ENCODE measurements at regions not wholly inside any gene's neighbourhood (a gene's known extent, or its start where the extent isn't known, plus 50 kb on each side); places are given as distances from the start of the nearest gene placed in this dataset.

DNA sequence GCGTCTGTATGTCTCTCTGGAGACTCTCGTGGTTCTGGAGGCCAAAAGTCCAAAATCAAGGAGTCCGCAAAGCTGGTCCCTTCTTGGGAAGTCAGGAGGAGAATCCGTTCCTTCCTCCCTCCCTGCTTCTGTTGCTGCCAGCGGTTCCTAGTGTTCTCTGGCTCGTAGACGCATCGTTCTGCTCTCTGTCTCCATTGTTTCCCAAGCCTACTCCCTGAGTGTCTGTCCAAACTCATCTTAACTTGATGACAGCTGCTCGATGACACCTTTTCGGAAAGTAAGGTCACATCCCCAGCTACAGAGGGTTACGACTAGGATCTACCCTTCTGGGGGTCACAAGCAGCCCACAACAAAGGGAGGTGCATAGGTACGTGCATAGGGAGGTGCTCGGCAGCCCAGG lies 80.7 kb upstream of the FOXF1 start:
- H3K36me3 Mint-ChIP-seq: no peaks in the 10 kb centered on the region
- no peaks in the 10 kb centered on the region for H3K4me1 Mint-ChIP-seq
- ATAC-seq: no peak
- H3K4me3 Mint-ChIP-seq: no peak overlapping the region
- peaks cover 37% of the 10 kb centered on the region for H3K27me3 Mint-ChIP-seq
- no peak overlapping the region for H3K27ac Mint-ChIP-seq
- H3K9me3 Mint-ChIP-seq: no peaks in the 10 kb centered on the region

DNA sequence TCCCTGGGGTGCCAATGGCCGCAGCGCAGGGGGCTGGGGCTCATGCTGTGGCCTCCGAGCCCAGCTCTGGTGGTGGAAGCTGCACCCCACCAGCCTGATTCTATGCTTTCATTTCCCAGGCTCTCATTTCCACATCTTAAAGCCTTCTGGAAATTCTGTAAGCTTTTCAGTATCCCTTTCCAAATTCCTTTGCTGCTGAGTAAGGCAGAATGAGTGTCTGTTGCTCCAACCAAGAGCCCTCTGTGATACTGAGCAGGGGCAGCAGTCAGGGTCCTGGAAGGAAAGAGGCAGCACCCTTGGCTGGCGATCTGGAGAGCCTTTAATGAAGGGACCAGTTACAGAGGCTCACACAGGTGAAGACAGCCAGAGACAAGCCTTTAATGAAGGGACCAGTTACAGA lies 79.5 kb upstream of the FOXF1 start:
- Mint-ChIP-seq H3K4me3 (no peak overlapping the region), H3K4me1 (no peaks in the 10 kb centered on the region), H3K27ac (no peak overlapping the region), H3K9me3 (no peaks in the 10 kb centered on the region), H3K27me3 (peaks cover 37% of the 10 kb centered on the region), H3K36me3 (no peaks in the 10 kb centered on the region)
- no peak for ATAC-seq

DNA sequence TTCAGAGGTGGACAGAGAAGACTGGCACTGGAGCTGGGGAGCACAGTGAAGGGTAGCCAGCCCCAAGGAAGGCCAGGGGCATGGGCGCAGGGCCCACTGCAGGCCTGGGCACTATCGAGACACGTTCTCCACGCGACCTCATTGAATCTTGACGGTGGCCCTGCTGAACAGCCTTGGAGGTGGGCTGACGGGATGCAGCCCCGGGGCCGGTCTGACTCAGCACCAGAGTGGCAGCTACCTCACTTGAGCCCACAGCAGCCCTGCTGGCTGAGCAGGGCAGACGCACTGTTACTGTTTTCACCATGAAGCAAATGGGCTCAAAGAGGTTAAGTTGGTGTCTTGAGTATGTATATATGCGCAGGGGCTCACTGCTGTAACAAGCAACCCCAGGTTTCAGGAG lies 78.8 kb upstream of the FOXF1 start:
- Mint-ChIP-seq H3K4me3 (no peak overlapping the region), H3K9me3 (no peaks in the 10 kb centered on the region), H3K27ac (no peak overlapping the region), H3K36me3 (no peaks in the 10 kb centered on the region), H3K4me1 (no peaks in the 10 kb centered on the region), H3K27me3 (peaks cover 31% of the 10 kb centered on the region)
- ATAC-seq: no peak

DNA sequence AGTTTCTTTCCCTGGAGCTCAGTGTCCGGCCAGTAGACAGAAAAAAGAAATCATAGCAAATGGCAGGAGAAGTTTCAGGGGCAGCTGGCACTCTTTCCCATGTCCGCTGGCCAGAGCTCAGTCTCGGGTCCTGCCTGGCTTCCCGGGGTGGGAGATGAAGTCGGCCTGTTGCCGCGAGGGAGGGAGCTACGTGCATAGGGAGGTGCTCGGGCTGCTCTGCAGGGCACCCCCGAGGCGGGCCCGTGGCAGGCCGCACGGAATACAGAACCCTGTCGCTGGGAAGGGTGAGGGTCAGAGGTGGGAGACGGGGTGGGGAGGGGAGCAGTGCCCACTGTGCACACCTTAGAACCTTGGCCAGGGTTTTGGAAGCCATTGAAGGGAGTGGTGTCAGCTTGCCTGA lies 78.3 kb upstream of the FOXF1 start:
- no peaks in the 10 kb centered on the region for H3K4me1 Mint-ChIP-seq
- peaks cover 29% of the 10 kb centered on the region for H3K27me3 Mint-ChIP-seq
- no peaks in the 10 kb centered on the region for H3K36me3 Mint-ChIP-seq
- ATAC-seq: peak; percentile 46
- no peak overlapping the region for H3K4me3 Mint-ChIP-seq
- no peaks in the 10 kb centered on the region for H3K9me3 Mint-ChIP-seq
- H3K27ac Mint-ChIP-seq: no peak overlapping the region

DNA sequence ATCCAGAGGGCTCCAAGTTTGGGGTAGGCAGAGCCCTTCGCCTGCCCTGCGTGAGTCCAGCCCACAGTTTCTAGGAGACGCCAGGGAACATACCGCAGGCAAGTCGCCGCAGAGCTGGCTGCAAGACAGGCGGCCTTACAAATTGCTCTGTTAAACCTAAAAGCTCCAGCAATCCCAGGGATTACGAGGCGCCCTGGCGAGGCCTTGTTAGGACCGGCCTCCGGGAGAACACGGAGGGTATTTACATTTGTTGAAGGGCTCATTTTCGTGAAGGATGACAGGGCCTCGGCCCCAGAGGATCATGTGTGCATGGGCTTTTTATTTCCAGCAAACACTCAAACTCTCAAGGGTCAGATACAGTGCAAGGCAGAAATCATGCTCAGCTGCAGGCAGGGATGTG lies 77.6 kb upstream of the FOXF1 start:
- H3K27me3 Mint-ChIP-seq: peaks cover 29% of the 10 kb centered on the region
- no peak overlapping the region for H3K4me3 Mint-ChIP-seq
- H3K9me3 Mint-ChIP-seq: peaks cover 5% of the 10 kb centered on the region
- no peaks in the 10 kb centered on the region for H3K4me1 Mint-ChIP-seq
- no peak overlapping the region for H3K27ac Mint-ChIP-seq
- no peaks in the 10 kb centered on the region for H3K36me3 Mint-ChIP-seq
- ATAC-seq: no peak

DNA sequence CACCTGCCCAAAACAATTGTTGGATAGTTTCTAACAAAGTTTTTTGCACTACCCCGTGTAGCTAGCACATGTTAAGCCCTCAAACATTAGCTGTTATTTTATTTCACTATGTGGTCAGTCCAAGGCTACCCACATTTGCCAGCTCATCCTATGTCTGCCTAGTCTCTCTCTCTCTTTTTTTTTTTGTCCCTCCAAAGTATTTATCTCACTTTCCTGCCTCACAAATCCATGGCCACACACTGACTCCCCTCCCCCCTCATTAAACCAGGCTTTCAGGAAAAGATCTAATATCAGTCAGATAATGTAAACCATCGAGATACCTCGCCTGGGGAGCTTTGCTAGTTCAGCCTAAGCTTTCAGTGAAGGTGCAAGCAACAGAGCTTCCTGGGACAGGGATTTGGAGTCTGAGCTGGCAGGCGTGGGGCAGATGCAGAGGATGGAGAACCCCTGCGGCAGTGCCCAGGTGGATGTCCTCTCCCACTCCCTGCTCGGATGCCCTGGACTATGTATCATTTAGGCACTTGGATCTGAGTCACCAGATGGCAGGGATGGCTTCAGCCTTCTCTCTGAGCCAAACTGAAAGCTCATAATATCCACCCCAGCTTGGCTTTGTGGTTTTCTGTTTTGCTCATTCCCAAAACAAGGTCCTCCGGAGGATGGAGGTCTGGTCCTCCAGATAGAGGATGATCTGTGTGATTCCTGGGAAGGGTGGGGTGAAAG lies 73.7 kb upstream of the FOXF1 start:
- ATAC-seq: no peak
- Mint-ChIP-seq H3K4me3 (no peak overlapping the region), H3K4me1 (no peaks in the 10 kb centered on the region), H3K27ac (no peak overlapping the region), H3K9me3 (peaks cover 5% of the 10 kb centered on the region), H3K36me3 (no peaks in the 10 kb centered on the region), H3K27me3 (peaks cover 16% of the 10 kb centered on the region)

DNA sequence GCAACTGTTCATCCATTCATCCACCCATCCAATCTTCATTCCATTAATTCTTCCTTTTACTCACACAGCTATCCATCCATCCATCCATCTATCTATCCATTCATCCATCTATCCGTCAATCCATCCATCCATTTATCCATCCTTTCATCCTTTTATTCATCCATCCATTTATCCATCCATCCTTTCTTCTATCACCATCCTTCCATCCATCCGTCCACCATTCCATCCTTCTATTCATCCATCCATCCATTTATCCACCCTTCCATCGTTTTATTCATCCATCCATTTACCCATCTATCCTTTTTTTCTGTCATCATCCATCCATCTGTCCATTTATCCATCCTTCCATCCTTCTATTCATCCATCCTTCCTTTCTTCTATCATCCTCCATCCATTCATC lies 73.0 kb upstream of the FOXF1 start:
- Mint-ChIP-seq H3K36me3 (no peaks in the 10 kb centered on the region), H3K27ac (no peak overlapping the region), H3K9me3 (peaks cover 5% of the 10 kb centered on the region), H3K4me3 (no peak overlapping the region), H3K4me1 (no peaks in the 10 kb centered on the region), H3K27me3 (peaks cover 16% of the 10 kb centered on the region)
- no peak for ATAC-seq

DNA sequence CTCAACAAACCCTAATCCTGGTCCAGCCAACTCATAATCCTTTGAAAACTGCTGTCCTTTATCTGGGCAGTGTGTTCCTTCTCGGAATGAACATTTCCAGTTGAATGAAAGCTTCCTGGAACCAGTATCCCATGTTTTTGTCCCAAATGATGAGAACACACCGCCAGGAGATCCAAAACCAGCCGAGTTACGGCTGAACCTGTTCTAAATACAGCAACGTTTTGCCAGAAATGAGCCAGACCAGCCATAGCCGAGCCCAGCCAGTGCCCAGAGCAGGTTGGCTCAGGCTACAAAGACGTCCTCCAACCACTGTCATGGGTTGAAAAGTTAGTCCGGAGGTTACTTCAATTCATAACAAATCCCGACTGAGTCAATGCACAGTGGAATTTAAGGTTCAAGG lies 67.6 kb upstream of the FOXF1 start:
- Mint-ChIP-seq H3K36me3 (no peaks in the 10 kb centered on the region), H3K27ac (no peak overlapping the region), H3K9me3 (no peaks in the 10 kb centered on the region), H3K4me3 (no peak overlapping the region), H3K27me3 (peaks cover 31% of the 10 kb centered on the region), H3K4me1 (no peaks in the 10 kb centered on the region)
- no peak for ATAC-seq

DNA sequence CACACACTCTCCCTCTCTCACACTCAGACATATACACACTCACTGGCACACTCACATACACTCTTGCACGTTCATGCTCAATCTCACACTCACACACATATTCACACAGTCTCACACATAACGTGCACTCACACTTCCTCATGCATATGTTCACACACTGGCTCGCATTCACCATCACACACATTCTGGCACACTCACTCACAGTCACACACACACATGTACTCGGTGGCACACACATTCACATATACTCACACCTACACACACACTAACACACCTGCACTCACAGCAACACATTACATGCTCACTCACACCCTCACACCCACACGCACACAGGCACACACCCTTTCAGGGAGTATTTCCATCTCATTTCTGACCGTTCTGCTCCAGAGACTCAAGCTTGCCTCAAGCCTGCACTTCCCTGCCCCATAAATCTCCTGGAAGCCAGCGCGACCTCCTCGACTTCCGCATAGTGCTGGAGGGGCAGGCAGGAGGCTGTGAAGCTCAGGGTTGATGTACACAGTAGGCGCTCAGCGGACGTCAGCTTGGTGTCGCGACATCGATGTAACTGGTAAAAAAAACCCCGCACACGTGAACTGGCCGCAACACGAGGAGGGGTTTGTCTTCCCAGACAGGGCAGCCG lies 66.7 kb upstream of the FOXF1 start:
- H3K36me3 Mint-ChIP-seq: no peaks in the 10 kb centered on the region
- H3K27me3 Mint-ChIP-seq: peaks cover 26% of the 10 kb centered on the region
- H3K27ac Mint-ChIP-seq: no peak overlapping the region
- H3K9me3 Mint-ChIP-seq: no peaks in the 10 kb centered on the region
- H3K4me1 Mint-ChIP-seq: no peaks in the 10 kb centered on the region
- no peak overlapping the region for H3K4me3 Mint-ChIP-seq
- ATAC-seq: no peak

DNA sequence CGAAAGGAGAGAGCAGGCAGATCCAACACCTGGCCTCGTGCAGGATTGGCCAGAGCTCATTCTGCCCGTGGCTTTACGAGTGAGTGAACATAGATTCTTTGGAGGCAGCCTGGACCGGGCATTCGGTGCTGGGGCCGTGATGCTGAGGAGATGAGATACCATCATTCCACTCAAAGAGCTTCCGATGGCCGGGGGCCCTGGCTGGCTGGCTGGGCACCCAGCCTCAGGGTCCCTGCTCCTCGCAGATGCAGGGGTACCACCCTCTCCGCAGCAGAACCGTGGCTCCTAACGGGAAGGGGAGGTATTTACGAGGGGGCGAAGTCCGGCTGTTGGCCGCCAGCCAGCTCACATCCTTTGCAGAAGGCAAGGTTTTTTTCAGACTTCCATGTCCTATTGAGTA lies 66.1 kb upstream of the FOXF1 start:
- H3K27ac Mint-ChIP-seq: no peak overlapping the region
- H3K4me1 Mint-ChIP-seq: no peaks in the 10 kb centered on the region
- H3K4me3 Mint-ChIP-seq: no peak overlapping the region
- peaks cover 26% of the 10 kb centered on the region for H3K27me3 Mint-ChIP-seq
- ATAC-seq: no peak
- no peaks in the 10 kb centered on the region for H3K36me3 Mint-ChIP-seq
- H3K9me3 Mint-ChIP-seq: no peaks in the 10 kb centered on the region

DNA sequence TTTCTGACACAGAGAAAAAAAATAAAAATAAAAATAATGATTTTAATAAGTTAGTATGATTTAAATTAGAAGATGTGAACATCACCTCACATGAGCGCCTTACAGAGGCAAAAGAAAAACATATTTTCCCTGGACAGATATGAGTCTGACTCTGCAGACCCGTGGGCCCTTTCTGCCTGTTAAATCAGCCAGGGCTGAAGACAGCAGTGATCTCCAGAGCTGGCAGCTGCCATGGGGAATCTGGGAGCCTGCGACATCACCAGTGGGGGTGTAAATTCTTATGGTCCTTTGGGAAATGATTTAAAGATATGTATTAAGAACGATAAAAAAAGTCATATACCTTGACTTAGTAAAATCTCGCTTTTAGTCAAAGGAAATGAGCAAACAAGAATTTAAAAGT lies 65.7 kb upstream of the FOXF1 start:
- H3K27me3 Mint-ChIP-seq: peaks cover 26% of the 10 kb centered on the region
- no peak overlapping the region for H3K4me3 Mint-ChIP-seq
- no peaks in the 10 kb centered on the region for H3K4me1 Mint-ChIP-seq
- no peak for ATAC-seq
- no peaks in the 10 kb centered on the region for H3K9me3 Mint-ChIP-seq
- no peak overlapping the region for H3K27ac Mint-ChIP-seq
- H3K36me3 Mint-ChIP-seq: no peaks in the 10 kb centered on the region

DNA sequence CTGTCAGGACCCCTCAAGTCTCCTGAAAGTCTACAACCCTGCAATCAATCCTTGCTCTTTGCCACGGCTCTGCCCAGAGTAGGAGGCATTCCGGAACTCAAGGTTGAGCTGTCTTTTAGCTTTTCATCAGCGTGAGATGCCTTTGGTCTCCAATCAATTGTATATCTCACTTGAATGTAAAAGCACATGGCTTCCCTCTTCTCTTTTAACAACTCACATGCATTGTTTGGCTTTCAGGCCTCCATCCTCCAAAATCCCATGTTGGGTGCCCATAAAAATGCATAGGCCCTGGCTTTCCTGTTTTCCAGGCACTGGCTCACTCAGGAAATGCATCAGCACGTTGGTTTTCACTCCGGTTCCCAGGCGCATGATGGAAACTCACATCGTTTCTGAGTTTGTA lies 64.0 kb upstream of the FOXF1 start:
- H3K27me3 Mint-ChIP-seq: peaks cover 36% of the 10 kb centered on the region
- H3K9me3 Mint-ChIP-seq: no peaks in the 10 kb centered on the region
- H3K27ac Mint-ChIP-seq: no peak overlapping the region

DNA sequence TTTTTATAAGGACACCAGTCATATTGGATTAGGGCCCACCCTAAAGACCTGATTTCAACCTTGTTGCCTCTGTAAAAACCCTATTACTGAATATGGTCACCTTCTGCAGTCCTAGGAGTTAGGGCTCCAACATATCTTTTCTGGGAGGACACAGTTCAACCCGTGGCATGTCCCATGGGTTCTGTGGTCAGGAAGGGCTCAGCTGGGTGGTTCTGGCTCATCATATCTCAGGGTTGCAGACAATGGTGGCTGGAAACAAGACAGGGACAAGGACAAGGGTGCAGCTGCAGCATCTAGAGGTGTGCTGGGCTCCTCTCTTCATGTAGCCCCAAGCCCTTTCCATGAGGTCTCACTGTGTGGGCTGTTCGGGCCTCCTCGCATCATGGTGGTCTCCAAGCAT lies 63.1 kb upstream of the FOXF1 start:
- Mint-ChIP-seq H3K36me3 (no peaks in the 10 kb centered on the region), H3K27ac (no peak overlapping the region), H3K9me3 (no peaks in the 10 kb centered on the region), H3K27me3 (peaks cover 43% of the 10 kb centered on the region), H3K4me1 (no peaks in the 10 kb centered on the region), H3K4me3 (no peak overlapping the region)
- ATAC-seq: no peak

More for the DNA sequence above, 64.0 kb upstream of the FOXF1 start:
- Mint-ChIP-seq H3K4me3 (no peak overlapping the region), H3K36me3 (no peaks in the 10 kb centered on the region), H3K4me1 (no peaks in the 10 kb centered on the region)
- no peak for ATAC-seq

DNA sequence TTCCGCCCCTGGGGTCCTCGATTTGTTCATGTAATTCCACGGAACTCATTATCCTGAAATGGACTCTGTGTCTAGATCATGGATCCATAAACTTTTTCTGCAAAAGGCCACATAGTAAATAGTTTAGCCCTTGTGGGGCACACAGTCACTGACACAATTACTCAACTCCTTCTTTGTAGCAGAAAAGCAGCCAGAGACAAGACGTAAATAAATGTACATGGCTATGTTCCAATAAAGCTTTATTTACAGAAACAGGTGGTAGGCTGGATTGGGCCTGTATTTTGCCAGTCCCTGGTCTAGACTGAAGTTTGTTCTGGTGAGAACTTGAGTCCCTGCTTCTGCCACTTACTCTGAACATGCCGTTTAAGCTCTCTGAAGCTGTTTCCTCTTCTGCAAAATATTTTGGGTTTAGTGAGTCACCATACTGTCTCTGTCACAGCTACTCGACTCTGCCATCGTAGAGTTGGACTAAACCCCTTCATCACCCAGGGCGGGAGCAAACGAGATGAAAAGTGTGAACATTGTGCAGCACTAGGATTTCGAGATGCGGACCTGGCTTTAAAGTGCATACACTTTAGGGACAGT lies 61.9 kb upstream of the FOXF1 start:
- peaks cover 34% of the 10 kb centered on the region for H3K27me3 Mint-ChIP-seq
- H3K4me3 Mint-ChIP-seq: no peak overlapping the region
- no peaks in the 10 kb centered on the region for H3K36me3 Mint-ChIP-seq
- no peaks in the 10 kb centered on the region for H3K9me3 Mint-ChIP-seq
- H3K4me1 Mint-ChIP-seq: no peaks in the 10 kb centered on the region
- H3K27ac Mint-ChIP-seq: no peak overlapping the region
- ATAC-seq: no peak

DNA sequence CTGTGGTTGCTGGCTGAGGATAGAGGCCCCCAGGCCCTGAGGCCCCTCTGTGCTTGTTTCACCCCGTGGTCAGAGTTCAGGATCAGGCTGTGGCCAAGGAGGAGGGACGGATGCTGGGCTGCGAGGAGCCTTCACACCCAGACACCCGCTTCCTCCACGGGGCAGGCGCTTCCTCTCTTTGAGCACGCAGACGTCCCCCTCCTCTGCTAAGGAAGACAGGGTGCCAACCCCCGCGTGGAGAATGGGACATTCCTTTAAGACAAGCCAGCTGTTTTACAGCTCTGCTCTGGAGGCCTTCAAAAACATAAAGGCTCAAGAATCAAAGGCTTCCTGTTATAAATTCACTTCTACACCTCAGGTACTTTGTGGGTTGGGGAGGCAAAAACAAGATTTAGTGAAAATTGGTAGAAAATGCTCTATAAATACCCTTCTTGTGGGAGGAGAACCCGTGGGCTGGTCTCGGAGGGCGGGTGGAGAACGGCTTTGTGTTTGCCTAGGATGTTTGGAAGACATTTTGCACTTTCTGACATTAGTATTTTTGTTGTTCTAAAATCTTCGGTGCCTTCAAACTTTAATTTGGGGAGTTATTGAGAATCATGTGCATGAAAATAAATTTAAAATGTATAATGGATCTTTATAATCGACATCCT lies 60.8 kb upstream of the FOXF1 start:
- H3K36me3 Mint-ChIP-seq: no peaks in the 10 kb centered on the region
- peaks cover 4% of the 10 kb centered on the region for H3K9me3 Mint-ChIP-seq
- H3K4me3 Mint-ChIP-seq: no peak overlapping the region
- H3K4me1 Mint-ChIP-seq: no peaks in the 10 kb centered on the region
- no peak overlapping the region for H3K27ac Mint-ChIP-seq
- no peak for ATAC-seq
- peaks cover 35% of the 10 kb centered on the region for H3K27me3 Mint-ChIP-seq

DNA sequence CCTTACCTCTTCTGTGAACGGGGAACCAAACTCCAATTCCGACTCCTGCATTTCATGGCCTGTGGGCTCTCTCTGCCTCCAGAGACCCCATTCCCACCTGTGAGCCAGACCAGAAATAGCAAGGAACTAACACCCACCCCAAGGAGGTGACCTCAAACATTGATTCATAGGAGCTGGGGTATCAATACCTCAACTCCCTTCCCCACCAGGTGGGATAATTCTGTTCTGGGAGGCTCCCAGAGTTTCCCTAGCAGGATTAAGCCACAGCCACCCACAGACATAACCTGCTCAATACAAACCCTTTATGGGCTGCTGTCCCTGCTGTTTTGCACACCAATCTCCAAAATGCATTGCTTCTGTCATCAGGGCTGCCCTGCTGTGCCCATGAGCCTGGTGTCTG lies 59.6 kb upstream of the FOXF1 start:
- H3K4me3 Mint-ChIP-seq: no peak overlapping the region
- peaks cover 4% of the 10 kb centered on the region for H3K9me3 Mint-ChIP-seq
- no peak for ATAC-seq
- no peaks in the 10 kb centered on the region for H3K36me3 Mint-ChIP-seq
- H3K4me1 Mint-ChIP-seq: no peaks in the 10 kb centered on the region
- H3K27me3 Mint-ChIP-seq: peaks cover 35% of the 10 kb centered on the region
- no peak overlapping the region for H3K27ac Mint-ChIP-seq

All from stimulated activated memory B cell treated with anti-CD40 and anti-IgM and Interleukin-4, amounts not matched to agents 10 μg/mL and 1 μg/mL and 100 μg/mL, for 72 hours (primary cell).